HG03045 (cell line): ENCODE measurements at regions not wholly inside any gene's neighbourhood (a gene's known extent, or its start where the extent isn't known, plus 50 kb on each side); places are given as distances from the start of the nearest gene placed in this dataset.
A peak's percentile ranks its signal among the peaks of the same experiment; 100 is the strongest.
"Not testable (repeated sequence)": the region's sequence is repeated elsewhere in the genome, so short reads cannot be mapped to it uniquely, and the experiment has no call there.

ENCODE experiments used
- ATAC-seq: cut with Tn5 transposase; IDR thresholded peaks from one replicate; pipeline ENCODE4 v1.9.1; 2021; ENCODE audit warnings: mild to moderate bottlenecking, moderate library complexity; ENCODE audit not compliant: unreplicated experiment

GRCh38 chr17:47066841-47067682 lies 88.0 kb upstream of the RPRML start:
- ATAC-seq: peak; percentile 62

- no peak for ATAC-seq
Observed at GRCh38 chr17:47066095-47066494, 87.0 kb upstream of the RPRML start.

GRCh38 chr17:47064684-47065083 lies 85.6 kb upstream of the RPRML start:
- no peak for ATAC-seq

GRCh38 chr17:47063475-47063874 lies 84.4 kb upstream of the RPRML start:
- ATAC-seq: no peak

GRCh38 chr17:47062851-47063250 lies 83.8 kb upstream of the RPRML start:
- ATAC-seq: not testable (repeated sequence)

GRCh38 chr17:47060005-47060404 lies 81.0 kb upstream of the RPRML start:
- not testable (repeated sequence) for ATAC-seq

GRCh38 chr17:47057830-47058229 lies 78.8 kb upstream of the RPRML start:
- ATAC-seq: no peak

GRCh38 chr17:47057279-47057678 lies 78.2 kb upstream of the RPRML start:
- not testable (repeated sequence) for ATAC-seq

- not testable (repeated sequence) for ATAC-seq
Observed at GRCh38 chr17:47056687-47057086, 77.6 kb upstream of the RPRML start.
